ENCODE measurements at regions not wholly inside any gene's neighbourhood (a gene's known extent, or its start where the extent isn't known, plus 50 kb on each side); places are given as distances from the start of the nearest gene placed in this dataset.

DNA sequence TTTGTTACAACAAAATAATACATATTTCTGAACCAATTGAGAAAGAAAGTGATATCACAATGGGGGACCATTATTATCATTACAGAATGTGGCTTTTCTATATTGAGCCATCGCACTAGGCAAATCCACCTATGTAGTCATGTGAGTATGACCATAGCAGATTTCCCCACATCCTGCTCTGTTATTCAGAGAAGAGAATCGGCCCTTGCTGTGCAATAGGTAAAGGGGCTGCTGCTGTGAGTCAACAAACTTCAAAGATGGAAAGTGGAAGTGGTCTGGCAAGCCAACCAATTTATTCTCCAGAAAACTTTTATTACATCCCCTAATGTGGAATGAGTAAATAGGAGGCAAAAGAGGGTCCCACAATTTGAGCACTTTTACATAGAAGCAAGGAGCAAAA, 573.4 kb downstream of the ETV1 start:
- DNase-seq (no peak), FAIRE-seq (no peak)
- Histone ChIP-seq H3K27ac (ENCODE audit: low read depth in 2 of 2, low read length in 2 of 2) (no peak overlapping the region), H3K4me1 (ENCODE audit: control insufficient read depth in 2 of 3, insufficient read depth in 2 of 3, low read depth in 1 of 3, low read length in 3 of 3) (no peaks in the 10 kb centered on the region), H3K9me3 (ENCODE audit: control insufficient read depth in 2 of 3, insufficient read depth in 1 of 3, low read length in 3 of 3) (peaks cover 0 to 1% (median 0%) of the 10 kb centered on the region in 3 donors), H3K4me3 (ENCODE audit: low read length in 3 of 3) (no peak overlapping the region), H3K36me3 (ENCODE audit: control insufficient read depth in 2 of 3, insufficient read depth in 3 of 3, low read length in 3 of 3) (no peaks in the 10 kb centered on the region), H3K27me3 (ENCODE audit: control insufficient read depth, insufficient read depth, low read length) (no peaks in the 10 kb centered on the region), H3K9ac (ENCODE audit: low read length in 3 of 3) (no peak overlapping the region)
- intact Hi-C loops (cut with DNase I) = no loop called here
- TF ChIP-seq, protein P1, sequence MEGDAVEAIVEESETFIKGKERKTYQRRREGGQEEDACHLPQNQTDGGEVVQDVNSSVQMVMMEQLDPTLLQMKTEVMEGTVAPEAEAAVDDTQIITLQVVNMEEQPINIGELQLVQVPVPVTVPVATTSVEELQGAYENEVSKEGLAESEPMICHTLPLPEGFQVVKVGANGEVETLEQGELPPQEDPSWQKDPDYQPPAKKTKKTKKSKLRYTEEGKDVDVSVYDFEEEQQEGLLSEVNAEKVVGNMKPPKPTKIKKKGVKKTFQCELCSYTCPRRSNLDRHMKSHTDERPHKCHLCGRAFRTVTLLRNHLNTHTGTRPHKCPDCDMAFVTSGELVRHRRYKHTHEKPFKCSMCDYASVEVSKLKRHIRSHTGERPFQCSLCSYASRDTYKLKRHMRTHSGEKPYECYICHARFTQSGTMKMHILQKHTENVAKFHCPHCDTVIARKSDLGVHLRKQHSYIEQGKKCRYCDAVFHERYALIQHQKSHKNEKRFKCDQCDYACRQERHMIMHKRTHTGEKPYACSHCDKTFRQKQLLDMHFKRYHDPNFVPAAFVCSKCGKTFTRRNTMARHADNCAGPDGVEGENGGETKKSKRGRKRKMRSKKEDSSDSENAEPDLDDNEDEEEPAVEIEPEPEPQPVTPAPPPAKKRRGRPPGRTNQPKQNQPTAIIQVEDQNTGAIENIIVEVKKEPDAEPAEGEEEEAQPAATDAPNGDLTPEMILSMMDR (IDR thresholded peaks at IDR 0.05; ENCODE audit: borderline replicate concordance, extremely low read depth, insufficient read depth) = no peak

DNA sequence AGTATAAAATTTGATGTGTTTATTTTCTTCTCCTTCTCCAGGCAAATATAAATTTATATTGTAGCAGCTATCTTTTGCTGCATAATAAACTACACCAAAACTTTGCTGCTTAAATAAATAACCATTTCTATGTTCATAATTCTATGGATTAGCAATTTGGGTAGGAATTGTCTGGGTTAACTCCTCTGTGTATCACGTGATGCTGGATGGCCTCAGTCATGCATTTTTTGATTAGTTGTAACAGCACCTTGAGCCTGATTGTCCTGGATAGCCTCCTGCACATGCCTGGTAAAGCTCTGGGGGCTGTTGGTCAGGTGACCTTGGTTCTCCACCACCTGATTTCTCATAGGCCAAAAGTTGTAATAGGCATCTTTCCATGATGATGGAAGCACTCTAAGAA, 572.9 kb downstream of the ETV1 start:
- intact Hi-C loops (cut with DNase I) = no loop called here
- no peak for FAIRE-seq

DNA sequence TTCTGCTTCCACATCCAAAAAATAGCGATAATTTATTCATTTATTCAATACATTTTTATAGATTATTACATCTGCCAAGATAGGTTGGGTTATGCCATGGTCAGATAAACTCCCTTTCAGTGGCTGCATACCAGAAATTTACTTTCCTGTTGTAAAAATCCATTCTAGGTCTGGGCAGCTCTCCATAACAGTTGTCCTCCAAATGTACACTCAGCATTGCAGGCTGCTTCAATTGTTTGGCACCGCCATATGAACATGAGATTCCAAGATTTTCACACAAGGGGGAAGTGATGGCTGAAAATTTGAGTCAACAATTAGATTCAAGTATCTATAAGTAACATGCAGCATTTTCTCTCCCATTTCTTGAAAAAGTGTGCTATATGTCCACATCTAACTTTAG, 568.7 kb downstream of the ETV1 start:
- FAIRE-seq (no peak), DNase-seq (no peak)
- Histone ChIP-seq H3K9ac (ENCODE audit: low read length in 3 of 3) (no peak overlapping the region), H3K27me3 (ENCODE audit: control insufficient read depth, insufficient read depth, low read length) (no peaks in the 10 kb centered on the region), H3K36me3 (ENCODE audit: control insufficient read depth in 2 of 3, insufficient read depth in 3 of 3, low read length in 3 of 3) (no peaks in the 10 kb centered on the region), H3K27ac (ENCODE audit: low read depth in 2 of 2, low read length in 2 of 2) (no peak overlapping the region), H3K4me1 (ENCODE audit: control insufficient read depth in 2 of 3, insufficient read depth in 2 of 3, low read depth in 1 of 3, low read length in 3 of 3) (no peaks in the 10 kb centered on the region), H3K4me3 (ENCODE audit: low read length in 3 of 3) (no peak overlapping the region), H3K9me3 (ENCODE audit: control insufficient read depth in 2 of 3, insufficient read depth in 1 of 3, low read length in 3 of 3) (peaks cover 0 to 2% (median 0%) of the 10 kb centered on the region in 3 donors)
- TF ChIP-seq, protein P1 (IDR thresholded peaks at IDR 0.05; ENCODE audit: borderline replicate concordance, extremely low read depth, insufficient read depth) = no peak
- intact Hi-C loops (cut with DNase I) = no loop called here

More for the DNA sequence above, 572.9 kb downstream of the ETV1 start:
- Histone ChIP-seq H3K9ac (ENCODE audit: low read length in 3 of 3) (no peak overlapping the region), H3K27me3 (ENCODE audit: control insufficient read depth, insufficient read depth, low read length) (no peaks in the 10 kb centered on the region), H3K4me1 (ENCODE audit: control insufficient read depth in 2 of 3, insufficient read depth in 2 of 3, low read depth in 1 of 3, low read length in 3 of 3) (no peaks in the 10 kb centered on the region), H3K4me3 (ENCODE audit: low read length in 3 of 3) (no peak overlapping the region), H3K36me3 (ENCODE audit: control insufficient read depth in 2 of 3, insufficient read depth in 3 of 3, low read length in 3 of 3) (no peaks in the 10 kb centered on the region), H3K9me3 (ENCODE audit: control insufficient read depth in 2 of 3, insufficient read depth in 1 of 3, low read length in 3 of 3) (peaks cover 0 to 2% (median 0%) of the 10 kb centered on the region in 3 donors), H3K27ac (ENCODE audit: low read depth in 2 of 2, low read length in 2 of 2) (no peak overlapping the region)
- DNase-seq = no peak
- TF ChIP-seq, protein P1 (IDR thresholded peaks at IDR 0.05; ENCODE audit: borderline replicate concordance, extremely low read depth, insufficient read depth) = no peak

- Histone ChIP-seq H3K4me1 (ENCODE audit: control insufficient read depth in 2 of 3, insufficient read depth in 2 of 3, low read depth in 1 of 3, low read length in 3 of 3) (no peaks in the 10 kb centered on the region), H3K9me3 (ENCODE audit: control insufficient read depth in 2 of 3, insufficient read depth in 1 of 3, low read length in 3 of 3) (peaks cover 0 to 2% (median 0%) of the 10 kb centered on the region in 3 donors), H3K9ac (ENCODE audit: low read length in 3 of 3) (no peak overlapping the region), H3K36me3 (ENCODE audit: control insufficient read depth in 2 of 3, insufficient read depth in 3 of 3, low read length in 3 of 3) (no peaks in the 10 kb centered on the region), H3K27me3 (ENCODE audit: control insufficient read depth, insufficient read depth, low read length) (no peaks in the 10 kb centered on the region), H3K27ac (ENCODE audit: low read depth in 2 of 2, low read length in 2 of 2) (no peak overlapping the region), H3K4me3 (ENCODE audit: low read length in 3 of 3) (no peak overlapping the region)
- intact Hi-C loops (cut with DNase I) = no loop called here
- TF ChIP-seq, protein P1 (IDR thresholded peaks at IDR 0.05; ENCODE audit: borderline replicate concordance, extremely low read depth, insufficient read depth) = no peak
- DNase-seq = no peak
- FAIRE-seq = no peak
Measured at GRCh38 chr7:13421776-13422175, 567.7 kb downstream of the ETV1 start.
